Upper lobe of left lung (tissue), 6 donors: ENCODE measurements at regions not wholly inside any gene's neighbourhood (a gene's known extent, or its start where the extent isn't known, plus 50 kb on each side); places are given as distances from the start of the nearest gene placed in this dataset.

Source experiments
- ATAC-seq, 2 donors: fragments of 200-7000 bp; cut with Tn5 transposase; one replicate each; pipeline ENCODE4 v1.9.1; 2022; ENCODE audit warnings: mild to moderate bottlenecking in 2 of 2, moderate library complexity in 2 of 2; ENCODE audit not compliant: low FRiP score in 2 of 2
- DNase-seq, 2 donors: peaks; one replicate each; pipeline ENCODE4 v3.0.0-alpha.2; 2019 to 2020
- H3K27ac ChIP-seq, 4 donors: fragments of 200-600 bp; sonication (generic); one replicate each; pipeline ENCODE4 v1.5.1; 2016 to 2019
- H3K27me3 ChIP-seq, 4 donors: fragments of 200-600 bp; sonication (generic); one replicate each; pipeline ENCODE4 v1.5.1; 2017 to 2019
- H3K36me3 ChIP-seq, 4 donors: fragments of 200-600 bp; sonication (generic); one replicate each; pipeline ENCODE4 v1.5.1; 2016 to 2019
- H3K4me1 ChIP-seq, 4 donors: fragments of 200-600 bp; sonication (generic); one replicate each; pipeline ENCODE4 v1.5.1; 2018 to 2019
- H3K4me3 ChIP-seq, 4 donors: fragments of 200-600 bp; sonication (generic); one replicate each; pipeline ENCODE4 v1.5.1; 2017 to 2019; ENCODE audit warnings: mild to moderate bottlenecking in 2 of 4, moderate library complexity in 1 of 4
- H3K9me3 ChIP-seq, 4 donors: fragments of 200-600 bp; sonication (generic); one replicate each; pipeline ENCODE4 v1.5.1; 2018 to 2019
- CTCF ChIP-seq, 6 experiments: fragments of 450-650 bp in 4 of 6; fragments of 200-600 bp in 2 of 6; sonication (generic) in 2 of 6; IDR thresholded peaks; one replicate each; pipeline ENCODE4 v1.5.1; 2016 to 2019; ENCODE audit warnings: antibody characterized with exemption in 6 of 6
- EP300 ChIP-seq, 4 donors: sonication (generic); formaldehyde crosslinking; IDR thresholded peaks; one replicate each; pipeline ENCODE4 v1.5.1; 2017; ENCODE audit warnings: antibody characterized with exemption in 4 of 4, control low read depth in 2 of 4
- POLR2A ChIP-seq, 4 donors: fragments of 450-650 bp; IDR thresholded peaks; one replicate each; pipeline ENCODE4 v1.5.1; 2016 to 2017; ENCODE audit warnings: antibody characterized with exemption in 4 of 4, mild to moderate bottlenecking in 2 of 4
- POLR2AphosphoS5 ChIP-seq, 2 donors: sonication (generic); formaldehyde crosslinking; IDR thresholded peaks; one replicate each; pipeline ENCODE4 v1.5.1; 2017; ENCODE audit warnings: antibody characterized with exemption in 2 of 2
- WGBS, 2 donors: methylation state at CpG; one replicate each; pipeline ENCODE4 v1.1.5; 2017 to 2018; 5-methylcytosine and 5-hydroxymethylcytosine counted together
- donor health status: DM: no; HTN: no; CAD: no; lungs with moderate emphysema.
- donor health status: DM: no; HTN: yes; CAD: no; lungs with severe emphysema.

- no peaks in the 10 kb centered on the region for H3K9me3 ChIP-seq
- TF ChIP-seq POLR2A (IDR thresholded peaks at IDR 0.05) (no peak), POLR2AphosphoS5 (IDR thresholded peaks at IDR 0.05) (no peak), CTCF (IDR thresholded peaks at IDR 0.05) (no peak), EP300 (IDR thresholded peaks at IDR 0.05) (no peak)
- H3K27ac ChIP-seq, result no peak overlapping the region
- H3K36me3 ChIP-seq, result no peaks in the 10 kb centered on the region
- ATAC-seq (no peak), DNase-seq (no peak)
- no peak overlapping the region for H3K4me3 ChIP-seq
- H3K27me3 ChIP-seq, result no peaks in the 10 kb centered on the region
- H3K4me1 ChIP-seq, result peaks cover 0 to 4% (median 0%) of the 10 kb centered on the region in 4 donors
- 62 to 73% methylated on average over 4 of the region's 4 CpGs for WGBS, 2 donors
Measured at GRCh38 chr5:90308787-90309585, 100.6 kb downstream of the CETN3 start.

DNA sequence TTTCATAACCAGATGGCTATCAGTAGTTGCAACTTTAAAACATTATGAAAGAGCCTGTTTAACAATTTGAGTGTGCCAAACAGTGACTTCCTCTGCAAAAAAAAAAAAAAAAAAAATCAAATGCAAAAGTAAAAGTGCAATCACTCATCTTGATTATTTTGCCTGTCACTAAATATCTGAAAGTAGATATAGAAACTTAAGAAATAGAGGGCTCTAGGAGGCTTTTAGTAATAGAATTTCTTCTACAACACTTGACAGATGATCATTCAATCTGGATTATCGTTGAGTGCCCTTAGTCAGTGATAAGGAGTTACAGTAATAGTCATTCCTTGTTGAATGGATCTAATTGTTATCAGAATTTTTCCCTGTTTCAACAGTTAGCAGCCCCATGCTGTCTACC, 101.8 kb downstream of the CETN3 start:
- no peak for TF ChIP-seq POLR2A (IDR thresholded peaks at IDR 0.05)
- no peak for TF ChIP-seq EP300 (IDR thresholded peaks at IDR 0.05)
- no peak for TF ChIP-seq POLR2AphosphoS5 (IDR thresholded peaks at IDR 0.05)
- no peak for TF ChIP-seq CTCF (IDR thresholded peaks at IDR 0.05)
- H3K4me1 ChIP-seq, result peaks cover 0 to 4% (median 0%) of the 10 kb centered on the region in 4 donors
- no peaks in the 10 kb centered on the region for H3K9me3 ChIP-seq
- 18 to 25% methylated on average over 1 of the region's 1 CpG for WGBS, 2 donors
- H3K36me3 ChIP-seq, result no peaks in the 10 kb centered on the region
- H3K27me3 ChIP-seq, result no peaks in the 10 kb centered on the region
- H3K27ac ChIP-seq, result no peak overlapping the region
- ATAC-seq, result no peak
- H3K4me3 ChIP-seq, result no peak overlapping the region
- no peak for DNase-seq

DNA sequence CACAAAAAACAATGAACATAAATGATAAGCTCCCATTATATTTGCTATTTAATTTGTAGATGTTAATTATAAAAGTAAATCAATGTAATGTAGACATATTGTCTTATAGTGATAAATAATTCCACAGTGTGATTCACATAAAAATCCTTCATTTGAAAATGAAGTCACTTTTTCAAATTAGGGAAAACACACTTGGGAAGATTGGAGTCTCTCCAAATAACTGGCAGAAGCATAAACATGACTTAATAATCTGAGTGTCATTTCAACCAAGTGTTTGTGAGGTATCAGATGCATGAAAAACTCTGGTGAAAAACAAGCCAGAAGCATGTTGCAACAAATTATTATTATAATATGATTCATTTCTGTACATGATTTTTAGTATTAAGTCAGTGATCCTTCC, 102.2 kb downstream of the CETN3 start:
- Histone ChIP-seq H3K4me1 (peaks cover 0 to 4% (median 0%) of the 10 kb centered on the region in 4 donors), H3K9me3 (no peaks in the 10 kb centered on the region)
- TF ChIP-seq POLR2A (IDR thresholded peaks at IDR 0.05), result no peak
- TF ChIP-seq POLR2AphosphoS5 (IDR thresholded peaks at IDR 0.05), result no peak

GRCh38 chr5:90306613-90307012, 102.9 kb downstream of the CETN3 start:
- Histone ChIP-seq H3K4me3 (no peak overlapping the region), H3K9me3 (no peaks in the 10 kb centered on the region), H3K4me1 (peaks cover 0 to 4% (median 0%) of the 10 kb centered on the region in 4 donors), H3K27me3 (no peaks in the 10 kb centered on the region), H3K27ac (no peak overlapping the region), H3K36me3 (no peaks in the 10 kb centered on the region)
- no peak for TF ChIP-seq CTCF (IDR thresholded peaks at IDR 0.05)
- no peak for TF ChIP-seq EP300 (IDR thresholded peaks at IDR 0.05)
- TF ChIP-seq POLR2AphosphoS5 (IDR thresholded peaks at IDR 0.05), result no peak
- no peak for TF ChIP-seq POLR2A (IDR thresholded peaks at IDR 0.05)
- DNase-seq (no peak), ATAC-seq (no peak)

More for the DNA sequence above, 102.2 kb downstream of the CETN3 start:
- no peaks in the 10 kb centered on the region for H3K27me3 ChIP-seq
- H3K27ac ChIP-seq, result no peak overlapping the region
- H3K36me3 ChIP-seq, result no peaks in the 10 kb centered on the region
- H3K4me3 ChIP-seq, result no peak overlapping the region
- ATAC-seq (no peak), DNase-seq (no peak)

DNA sequence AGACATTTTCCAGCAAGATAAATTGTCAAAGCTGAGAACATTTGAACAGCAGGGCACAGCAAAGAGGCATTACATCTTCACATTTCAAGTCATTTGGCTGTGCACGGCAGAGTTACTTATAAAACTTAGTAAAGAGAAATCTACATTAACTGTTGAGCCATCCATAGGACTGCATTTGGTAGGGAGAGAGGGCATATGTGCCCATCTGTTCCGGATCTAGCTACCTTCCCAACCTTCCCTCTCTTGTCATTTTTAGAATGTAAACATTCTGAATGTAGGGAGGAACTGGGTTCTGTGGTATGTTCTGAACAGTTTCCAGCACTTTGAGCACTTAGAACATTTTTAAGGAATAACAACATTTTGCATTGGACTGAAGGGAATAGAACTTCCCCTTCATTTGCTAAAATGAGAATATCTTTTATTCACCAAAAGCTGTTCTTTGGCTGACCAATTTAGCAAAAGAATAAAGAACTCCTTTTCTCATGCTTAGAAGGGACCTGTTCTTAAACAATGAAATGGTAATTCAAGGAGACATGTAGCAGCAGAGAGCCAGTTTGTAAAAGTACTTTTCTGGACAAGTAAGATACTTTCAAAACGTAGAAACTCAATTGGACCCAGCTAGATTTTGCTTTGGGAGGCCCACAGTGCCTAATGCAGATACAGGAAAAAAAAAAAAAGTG, 104.4 kb downstream of the CETN3 start:
- H3K4me1 ChIP-seq, result peaks cover 0 to 4% (median 0%) of the 10 kb centered on the region in 4 donors
- no peaks in the 10 kb centered on the region for H3K36me3 ChIP-seq
- ATAC-seq (no peak), DNase-seq (no peak)
- no peaks in the 10 kb centered on the region for H3K9me3 ChIP-seq
- 61 to 69% methylated on average over 3 of the region's 3 CpGs for WGBS, 2 donors
- TF ChIP-seq POLR2A (IDR thresholded peaks at IDR 0.05) (no peak), CTCF (IDR thresholded peaks at IDR 0.05) (no peak), EP300 (IDR thresholded peaks at IDR 0.05) (no peak)
- H3K27ac ChIP-seq, result no peak overlapping the region
- H3K4me3 ChIP-seq, result no peak overlapping the region
- H3K27me3 ChIP-seq, result no peaks in the 10 kb centered on the region
